Stimulated activated naive CD8-positive, alpha-beta T cell treated with anti-CD3 and anti-CD28 coated beads, Interleukin-15, Interleukin-2, amounts not matched to agents 100 ng/mL and 50 ng/mL, for 24 hours (primary cell): ENCODE measurements at regions not wholly inside any gene's neighbourhood (a gene's known extent, or its start where the extent isn't known, plus 50 kb on each side); places are given as distances from the start of the nearest gene placed in this dataset.

Source experiments
- H3K27ac Mint-ChIP-seq: one replicate; pipeline ENCODE4 v1.8.0; 2021; ENCODE audit warnings: mild to moderate bottlenecking, mixed read lengths
- H3K27me3 Mint-ChIP-seq: one replicate; pipeline ENCODE4 v1.8.0; 2021; ENCODE audit warnings: mixed read lengths
- H3K36me3 Mint-ChIP-seq: one replicate; pipeline ENCODE4 v1.8.0; 2021; ENCODE audit warnings: low read depth, mixed read lengths
- H3K4me1 Mint-ChIP-seq: one replicate; pipeline ENCODE4 v1.8.0; 2021; ENCODE audit warnings: low read depth, mixed read lengths
- H3K4me3 Mint-ChIP-seq: one replicate; pipeline ENCODE4 v1.8.0; 2021; ENCODE audit warnings: mild to moderate bottlenecking, mixed read lengths
- H3K9me3 Mint-ChIP-seq: one replicate; pipeline ENCODE4 v1.8.0; 2021; ENCODE audit warnings: mixed read lengths

GRCh38 chr11:45087086-45087899 lies 59.1 kb upstream of the PRDM11 start:
- H3K36me3 Mint-ChIP-seq = no peaks in the 10 kb centered on the region
- H3K27ac Mint-ChIP-seq = no peak overlapping the region
- peaks cover 34% of the 10 kb centered on the region for H3K4me1 Mint-ChIP-seq
- H3K27me3 Mint-ChIP-seq = peaks cover 4% of the 10 kb centered on the region
- H3K4me3 Mint-ChIP-seq = no peak overlapping the region
- H3K9me3 Mint-ChIP-seq = peaks cover 5% of the 10 kb centered on the region

DNA sequence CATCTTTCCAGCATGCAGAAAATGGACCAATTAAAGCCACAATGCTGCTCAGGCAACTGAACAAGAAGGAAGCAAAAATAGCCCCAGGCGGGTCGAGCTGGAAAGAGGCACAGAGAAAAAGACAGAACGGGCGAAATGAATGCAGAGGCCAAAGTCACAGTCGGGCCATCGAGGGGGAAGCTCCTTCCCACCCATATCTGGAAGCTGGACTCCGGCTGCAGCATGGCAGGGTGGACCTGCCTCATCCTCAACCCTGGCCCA lies 58.6 kb upstream of the PRDM11 start:
- Mint-ChIP-seq H3K36me3 (no peaks in the 10 kb centered on the region), H3K4me1 (peaks cover 33% of the 10 kb centered on the region), H3K4me3 (no peak overlapping the region), H3K9me3 (no peaks in the 10 kb centered on the region), H3K27me3 (peaks cover 4% of the 10 kb centered on the region), H3K27ac (no peak overlapping the region)

DNA sequence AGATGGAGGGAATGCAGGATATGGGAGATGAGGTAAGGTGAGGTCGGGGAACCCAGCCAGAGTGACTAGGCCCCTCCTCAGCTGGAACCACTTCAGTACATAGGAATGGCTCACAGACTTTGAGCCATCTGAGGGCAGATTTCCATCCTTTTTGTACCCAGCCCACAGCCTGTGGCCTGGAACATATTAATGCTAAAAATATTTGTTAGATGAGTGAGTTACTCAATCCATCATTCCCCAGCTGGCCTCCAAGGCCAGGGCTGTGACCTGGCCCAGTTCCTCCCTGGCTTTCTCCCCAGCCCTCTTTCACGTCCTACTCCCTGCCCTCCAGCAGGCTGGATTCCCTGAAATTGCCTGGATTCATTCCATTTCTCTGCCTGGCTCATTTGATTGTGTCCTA lies 57.2 kb upstream of the PRDM11 start:
- no peaks in the 10 kb centered on the region for H3K36me3 Mint-ChIP-seq
- no peak overlapping the region for H3K4me3 Mint-ChIP-seq
- peaks cover 34% of the 10 kb centered on the region for H3K4me1 Mint-ChIP-seq
- H3K27me3 Mint-ChIP-seq = peaks cover 4% of the 10 kb centered on the region
- no peaks in the 10 kb centered on the region for H3K9me3 Mint-ChIP-seq
- H3K27ac Mint-ChIP-seq = no peak overlapping the region

DNA sequence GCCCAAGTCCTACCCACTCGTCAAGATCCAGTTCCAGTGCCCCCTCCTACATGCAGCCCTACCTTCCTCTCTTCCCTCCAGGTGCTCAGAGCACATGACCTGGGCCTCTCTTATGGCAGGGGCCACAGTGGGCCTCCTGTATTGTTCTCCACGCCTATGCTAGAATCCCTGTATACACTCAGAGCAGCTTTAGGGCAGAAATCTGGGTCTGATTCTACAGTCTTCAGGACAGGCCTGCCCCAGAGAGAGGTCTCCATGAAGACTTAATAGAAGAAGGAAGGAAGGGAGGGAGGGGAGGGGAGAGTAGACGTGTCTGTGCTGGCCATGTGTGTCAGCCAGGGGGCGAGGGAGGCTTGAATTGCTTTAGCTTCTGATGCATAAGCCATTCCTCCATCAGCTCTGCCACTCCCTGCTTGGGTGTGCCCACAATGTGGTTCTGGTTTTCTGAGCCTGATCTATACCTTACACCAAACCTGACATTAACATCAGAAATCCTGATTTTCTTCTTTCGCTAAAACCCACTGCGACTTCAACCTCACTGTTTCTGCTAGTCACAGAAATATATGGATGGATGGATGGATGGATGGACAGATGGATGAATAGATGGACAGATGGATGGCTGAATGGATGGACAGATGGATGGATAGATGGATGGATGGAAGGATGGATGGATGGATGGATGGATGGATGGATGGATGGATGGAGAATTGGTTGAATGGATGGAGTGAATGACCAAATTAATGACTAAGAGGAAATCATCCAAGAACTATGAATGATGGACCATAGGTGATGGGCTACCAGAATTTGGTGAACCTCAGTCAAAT lies 56.6 kb upstream of the PRDM11 start:
- Mint-ChIP-seq H3K4me3 (no peak overlapping the region), H3K27ac (peak overlapping the region; percentile 14), H3K27me3 (peaks cover 4% of the 10 kb centered on the region), H3K36me3 (no peaks in the 10 kb centered on the region), H3K9me3 (no peaks in the 10 kb centered on the region), H3K4me1 (peaks cover 34% of the 10 kb centered on the region)

DNA sequence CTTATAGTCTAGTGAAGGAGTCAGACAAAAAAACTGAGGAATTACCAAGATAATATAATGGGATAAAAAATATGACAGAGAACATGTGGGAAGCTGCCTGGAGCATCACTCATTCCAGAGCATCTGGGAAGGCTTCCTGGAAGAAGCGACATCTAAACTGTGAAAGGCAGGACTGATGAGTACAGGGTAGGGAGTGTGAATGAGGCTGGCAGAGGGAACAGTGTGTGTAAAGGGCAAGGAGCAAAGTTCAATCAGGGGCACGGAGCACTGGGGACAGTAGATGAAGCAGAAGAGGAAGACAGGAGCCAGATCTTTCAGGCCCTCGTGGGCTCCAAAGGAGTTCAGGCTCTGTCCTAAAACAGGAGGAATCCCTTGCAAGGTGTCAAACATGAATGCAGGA lies 55.8 kb upstream of the PRDM11 start:
- Mint-ChIP-seq H3K4me3 (no peak overlapping the region), H3K9me3 (no peaks in the 10 kb centered on the region), H3K27ac (no peak overlapping the region), H3K27me3 (peaks cover 4% of the 10 kb centered on the region), H3K36me3 (no peaks in the 10 kb centered on the region), H3K4me1 (peaks cover 34% of the 10 kb centered on the region)

DNA sequence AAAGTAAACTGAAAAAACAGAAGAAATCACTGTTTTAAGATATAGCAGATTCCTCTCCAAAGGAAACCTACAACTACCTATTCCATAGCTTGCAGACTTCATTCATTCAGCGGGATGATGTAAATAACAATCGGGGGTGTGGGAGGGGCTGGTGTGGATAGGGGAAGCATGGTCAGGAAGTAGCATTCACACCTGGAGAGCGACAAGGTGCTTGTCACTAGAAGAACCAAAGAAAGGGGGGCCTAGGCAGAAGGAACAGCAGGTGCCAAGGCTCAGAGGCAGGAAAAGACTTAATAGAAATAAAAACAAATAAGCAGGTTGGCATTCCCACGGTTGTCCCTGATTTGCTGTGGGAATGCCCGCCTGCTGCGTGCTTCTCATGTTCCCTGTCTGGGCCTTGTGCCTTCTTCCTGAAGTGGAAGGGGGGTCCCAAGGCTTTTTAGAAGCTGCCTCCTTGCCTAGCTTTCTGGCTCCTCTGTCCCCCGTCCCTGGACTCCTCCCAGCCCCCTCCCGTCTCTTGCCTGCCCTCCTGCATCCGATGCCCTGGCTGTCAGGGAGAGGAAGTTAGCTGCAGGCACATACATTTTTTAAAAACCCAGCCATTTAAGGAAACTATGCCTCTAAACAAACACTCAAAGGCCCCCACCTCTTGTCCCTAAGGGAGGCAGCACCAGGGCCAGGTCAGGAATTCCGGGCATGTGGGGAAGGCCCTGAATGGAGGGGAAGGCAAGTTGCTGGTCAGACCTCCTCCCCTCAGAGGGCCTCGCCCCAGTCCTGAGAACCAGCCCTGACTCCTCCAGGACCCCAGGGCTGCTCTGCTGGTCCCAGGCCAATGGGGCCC lies 54.7 kb upstream of the PRDM11 start:
- peaks cover 7% of the 10 kb centered on the region for H3K27me3 Mint-ChIP-seq
- H3K36me3 Mint-ChIP-seq = no peaks in the 10 kb centered on the region
- H3K4me3 Mint-ChIP-seq = no peak overlapping the region
- H3K9me3 Mint-ChIP-seq = no peaks in the 10 kb centered on the region
- H3K4me1 Mint-ChIP-seq = peaks cover 34% of the 10 kb centered on the region
- H3K27ac Mint-ChIP-seq = no peak overlapping the region

- no peak overlapping the region for H3K27ac Mint-ChIP-seq
- H3K36me3 Mint-ChIP-seq = no peaks in the 10 kb centered on the region
- H3K4me1 Mint-ChIP-seq = peaks cover 34% of the 10 kb centered on the region
- no peak overlapping the region for H3K4me3 Mint-ChIP-seq
- H3K9me3 Mint-ChIP-seq = no peaks in the 10 kb centered on the region
- peaks cover 7% of the 10 kb centered on the region for H3K27me3 Mint-ChIP-seq
Observed at GRCh38 chr11:45092404-45092785, 54.0 kb upstream of the PRDM11 start.

DNA sequence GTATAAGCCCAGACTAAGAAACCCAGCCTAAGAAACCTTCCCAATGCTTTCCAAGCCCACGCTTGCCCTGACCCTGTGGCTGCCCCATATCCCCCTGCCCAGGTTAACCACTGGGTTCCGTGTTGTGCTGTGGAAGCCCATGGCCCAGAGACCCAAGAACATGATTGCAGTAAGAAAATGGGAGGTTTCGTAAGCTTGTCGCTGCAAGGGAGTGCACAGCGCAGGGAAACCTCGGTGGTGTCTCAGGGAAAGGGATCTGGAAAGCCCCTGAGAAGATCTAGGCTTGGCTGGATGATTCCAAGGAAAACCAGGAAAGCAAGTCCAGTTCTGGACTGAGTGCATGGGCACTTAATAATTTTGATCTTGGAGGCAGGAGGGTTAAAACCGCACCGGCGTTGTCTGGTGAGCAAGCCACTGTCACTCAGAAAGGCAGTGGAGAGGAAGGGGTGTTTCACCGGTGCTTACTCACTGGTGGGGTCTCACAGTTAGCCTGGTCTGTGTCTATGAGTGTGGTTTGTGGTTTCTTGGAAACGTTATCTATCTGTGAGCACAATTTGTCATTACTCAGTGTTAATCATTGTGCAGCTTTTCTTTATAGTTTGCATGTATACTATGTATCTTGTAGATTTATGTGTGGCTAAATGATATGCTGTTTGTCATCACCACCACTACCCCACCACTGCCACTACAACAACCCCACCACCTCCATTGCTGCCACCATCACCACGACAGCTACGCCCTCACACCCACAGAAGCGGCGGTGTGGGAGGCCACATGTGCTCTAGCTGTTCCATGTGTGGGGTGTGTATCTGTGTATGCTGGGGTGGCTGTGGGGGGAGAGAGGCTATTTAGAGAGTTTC lies 53.3 kb upstream of the PRDM11 start:
- Mint-ChIP-seq H3K9me3 (no peaks in the 10 kb centered on the region), H3K4me1 (peaks cover 34% of the 10 kb centered on the region), H3K4me3 (no peak overlapping the region)

GRCh38 chr11:45093761-45094455 lies 52.5 kb upstream of the PRDM11 start:
- Mint-ChIP-seq H3K27ac (peak overlapping the region; percentile 23), H3K4me3 (no peak overlapping the region)

More for the DNA sequence above, 53.3 kb upstream of the PRDM11 start:
- H3K36me3 Mint-ChIP-seq = no peaks in the 10 kb centered on the region
- peaks cover 7% of the 10 kb centered on the region for H3K27me3 Mint-ChIP-seq
- peak overlapping the region; percentile 23 for H3K27ac Mint-ChIP-seq

DNA sequence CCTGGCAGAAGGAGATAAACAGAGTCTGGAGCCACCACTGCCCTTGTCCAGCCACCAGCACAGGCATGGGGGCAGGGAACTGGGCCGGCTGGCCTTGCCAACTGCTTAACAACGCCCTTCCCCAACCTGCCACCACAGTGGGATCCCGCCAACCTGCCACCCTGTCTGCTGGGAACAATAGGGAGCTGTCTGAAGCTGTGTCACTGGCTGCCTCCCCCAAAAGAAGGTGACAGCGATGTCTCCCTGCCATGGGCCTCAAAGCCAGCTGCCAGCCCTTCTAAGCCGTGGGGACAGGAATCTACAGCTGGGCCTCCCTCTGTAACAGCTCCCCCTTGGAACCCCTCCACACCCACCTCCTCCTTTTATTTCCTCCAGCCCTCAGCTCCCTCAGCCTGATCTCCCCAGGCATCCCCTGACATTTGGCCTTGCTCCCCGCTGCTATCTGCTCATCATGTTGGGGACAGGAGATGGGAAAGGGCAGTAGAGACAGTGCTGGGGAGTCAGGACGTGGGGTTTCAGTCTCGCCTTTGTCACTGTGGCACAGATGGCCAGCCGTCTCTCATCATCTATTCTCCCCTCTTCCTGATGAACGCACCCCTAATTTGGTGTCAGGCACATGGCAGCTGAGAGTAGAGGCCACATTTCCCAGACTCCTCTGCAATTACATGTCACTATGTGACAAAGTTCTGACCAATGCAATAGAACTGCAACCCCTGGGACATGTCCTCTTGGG lies 51.3 kb upstream of the PRDM11 start:
- Mint-ChIP-seq H3K27me3 (peaks cover 7% of the 10 kb centered on the region), H3K4me3 (no peak overlapping the region), H3K36me3 (no peaks in the 10 kb centered on the region), H3K27ac (no peak overlapping the region), H3K4me1 (peaks cover 31% of the 10 kb centered on the region), H3K9me3 (no peaks in the 10 kb centered on the region)

More at GRCh38 chr11:45093761-45094455, 52.5 kb upstream of the PRDM11 start:
- Mint-ChIP-seq H3K36me3 (no peaks in the 10 kb centered on the region), H3K27me3 (peaks cover 7% of the 10 kb centered on the region), H3K4me1 (peaks cover 34% of the 10 kb centered on the region), H3K9me3 (no peaks in the 10 kb centered on the region)

GRCh38 chr11:45095691-45096010 lies 50.8 kb upstream of the PRDM11 start:
- Mint-ChIP-seq H3K36me3 (no peaks in the 10 kb centered on the region), H3K4me1 (peaks cover 33% of the 10 kb centered on the region), H3K4me3 (no peak overlapping the region), H3K9me3 (no peaks in the 10 kb centered on the region), H3K27ac (peak overlapping the region; percentile 26), H3K27me3 (peaks cover 5% of the 10 kb centered on the region)

- no peak overlapping the region for H3K27ac Mint-ChIP-seq
- H3K4me3 Mint-ChIP-seq = no peak overlapping the region
- H3K4me1 Mint-ChIP-seq = peaks cover 29% of the 10 kb centered on the region
- peaks cover 3% of the 10 kb centered on the region for H3K27me3 Mint-ChIP-seq
- no peaks in the 10 kb centered on the region for H3K9me3 Mint-ChIP-seq
- H3K36me3 Mint-ChIP-seq = no peaks in the 10 kb centered on the region
Observed at GRCh38 chr11:45096636-45097035, 49.8 kb upstream of the PRDM11 start.
